Lung (tissue), 11 donors: ENCODE measurements at regions not wholly inside any gene's neighbourhood (a gene's known extent, or its start where the extent isn't known, plus 50 kb on each side); places are given as distances from the start of the nearest gene placed in this dataset.

Experiments used
- ATAC-seq: fragments of 200-7000 bp; cut with Tn5 transposase; one replicate; pipeline ENCODE4 v1.9.1; 2020; ENCODE audit warnings: moderate number of reproducible peaks; ENCODE audit not compliant: insufficient read depth, low FRiP score
- DNase-seq, 3 donors: peaks; one replicate each; pipeline ENCODE4 v3.0.0-alpha.2; 2013 to 2017
- H3K27ac ChIP-seq, 2 donors: one replicate each; pipeline ENCODE4 v1.5.1; 2013; ENCODE audit warnings: mild to moderate bottlenecking in 2 of 2, moderate library complexity in 2 of 2, control low read depth in 1 of 2, inconsistent platforms in 1 of 2, low read depth in 1 of 2, low read length in 1 of 2
- H3K27me3 ChIP-seq, 3 donors: one replicate each; pipeline ENCODE4 v1.5.1; 2013; ENCODE audit warnings: low read length in 2 of 3; ENCODE audit not compliant: control insufficient read depth in 3 of 3, insufficient read depth in 3 of 3
- H3K36me3 ChIP-seq, 4 donors: one replicate each; pipeline ENCODE4 v1.5.1; 2013; ENCODE audit warnings: low read length in 4 of 4, mild to moderate bottlenecking in 1 of 4, moderate library complexity in 1 of 4; ENCODE audit not compliant: control insufficient read depth in 4 of 4, insufficient read depth in 4 of 4
- H3K4me1 ChIP-seq, 5 donors: one replicate each; pipeline ENCODE4 v1.5.1; 2013; ENCODE audit warnings: low read length in 5 of 5, mild to moderate bottlenecking in 2 of 5, moderate library complexity in 1 of 5; ENCODE audit not compliant: control insufficient read depth in 5 of 5, insufficient read depth in 5 of 5
- H3K4me3 ChIP-seq: one replicate; pipeline ENCODE4 v1.5.1; 2013; ENCODE audit warnings: mild to moderate bottlenecking, control low read depth, moderate library complexity
- H3K9ac ChIP-seq, 2 donors: one replicate each; pipeline ENCODE4 v1.5.1; 2013; ENCODE audit warnings: low read length in 2 of 2, control low read depth in 1 of 2; ENCODE audit not compliant: insufficient read depth in 1 of 2
- H3K9me3 ChIP-seq, 4 donors: one replicate each; pipeline ENCODE4 v1.5.1; 2013; ENCODE audit warnings: low read length in 3 of 4, mild to moderate bottlenecking in 1 of 4, moderate library complexity in 1 of 4; ENCODE audit not compliant: control insufficient read depth in 4 of 4, insufficient read depth in 3 of 4
- WGBS, 2 donors: extraction: QIAGEN DNeasy Blood & Tissue Kit; methylation state at CpG; one replicate each; pipeline ENCODE4 v1.1.7; 2013; 5-methylcytosine and 5-hydroxymethylcytosine counted together
- TF ChIP-seq, protein P1 (sequence below): IDR thresholded peaks from 2 replicates; pipeline ENCODE4 v1.5.1; 2012; ENCODE audit warnings: mild to moderate bottlenecking; ENCODE audit errors: control extremely low read depth, extremely low read depth
- donor health status: control.
- donor health status: control.
- donor health status: Bipolar disorder and iron deficiency.
- donor health status: healthy.
- donor health status: DM: yes; HTN: yes; CAD: no.

DNA sequence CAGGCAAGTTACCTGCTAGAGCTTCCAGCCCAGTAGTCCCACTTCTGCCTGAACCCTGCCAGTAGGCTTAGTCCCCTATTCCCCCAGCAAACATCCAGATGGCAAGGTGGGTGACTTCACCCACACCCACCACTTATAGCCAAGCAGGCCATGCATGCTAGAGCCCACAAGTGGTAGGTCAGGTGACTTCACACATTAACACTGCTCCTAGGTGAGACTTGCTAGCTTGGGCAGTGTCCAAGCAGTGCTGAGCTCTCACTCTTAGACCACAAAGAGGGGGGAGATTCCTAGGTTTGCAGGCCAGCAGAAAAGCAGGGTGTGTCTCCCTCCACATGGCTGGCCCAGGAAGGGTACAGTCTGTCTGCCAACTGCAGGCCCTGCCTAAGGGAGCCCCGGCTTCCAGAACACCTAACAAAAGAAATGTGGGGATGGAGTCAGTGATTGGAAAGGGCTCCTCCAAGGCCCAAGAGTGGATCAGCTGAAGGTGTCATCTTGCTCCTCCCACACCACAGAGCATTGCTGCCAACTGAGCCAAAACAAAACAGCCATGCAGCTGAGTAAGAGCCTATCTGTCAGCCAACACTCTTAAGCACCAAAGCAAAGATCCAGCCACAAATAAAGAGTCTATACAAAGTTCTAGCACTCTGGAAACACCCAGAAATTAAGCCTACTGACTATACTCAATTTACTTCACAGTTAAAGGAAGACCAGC, 158.1 kb upstream of the USP38 start:
- DNase-seq, result peak in 1 of 3 donors; percentile 26
- Histone ChIP-seq H3K4me3 (no peak overlapping the region), H3K4me1 (no peaks in the 10 kb centered on the region), H3K36me3 (no peaks in the 10 kb centered on the region), H3K27ac (no peak overlapping the region), H3K27me3 (no peaks in the 10 kb centered on the region), H3K9me3 (peaks cover 0 to 7% (median 0%) of the 10 kb centered on the region in 4 donors), H3K9ac (no peak overlapping the region)
- ATAC-seq, result no peak
- WGBS, 2 donors, result 74 to 82% methylated on average over 1 of the region's 1 CpG
- TF ChIP-seq, protein P1, sequence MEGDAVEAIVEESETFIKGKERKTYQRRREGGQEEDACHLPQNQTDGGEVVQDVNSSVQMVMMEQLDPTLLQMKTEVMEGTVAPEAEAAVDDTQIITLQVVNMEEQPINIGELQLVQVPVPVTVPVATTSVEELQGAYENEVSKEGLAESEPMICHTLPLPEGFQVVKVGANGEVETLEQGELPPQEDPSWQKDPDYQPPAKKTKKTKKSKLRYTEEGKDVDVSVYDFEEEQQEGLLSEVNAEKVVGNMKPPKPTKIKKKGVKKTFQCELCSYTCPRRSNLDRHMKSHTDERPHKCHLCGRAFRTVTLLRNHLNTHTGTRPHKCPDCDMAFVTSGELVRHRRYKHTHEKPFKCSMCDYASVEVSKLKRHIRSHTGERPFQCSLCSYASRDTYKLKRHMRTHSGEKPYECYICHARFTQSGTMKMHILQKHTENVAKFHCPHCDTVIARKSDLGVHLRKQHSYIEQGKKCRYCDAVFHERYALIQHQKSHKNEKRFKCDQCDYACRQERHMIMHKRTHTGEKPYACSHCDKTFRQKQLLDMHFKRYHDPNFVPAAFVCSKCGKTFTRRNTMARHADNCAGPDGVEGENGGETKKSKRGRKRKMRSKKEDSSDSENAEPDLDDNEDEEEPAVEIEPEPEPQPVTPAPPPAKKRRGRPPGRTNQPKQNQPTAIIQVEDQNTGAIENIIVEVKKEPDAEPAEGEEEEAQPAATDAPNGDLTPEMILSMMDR, result no peak

DNA sequence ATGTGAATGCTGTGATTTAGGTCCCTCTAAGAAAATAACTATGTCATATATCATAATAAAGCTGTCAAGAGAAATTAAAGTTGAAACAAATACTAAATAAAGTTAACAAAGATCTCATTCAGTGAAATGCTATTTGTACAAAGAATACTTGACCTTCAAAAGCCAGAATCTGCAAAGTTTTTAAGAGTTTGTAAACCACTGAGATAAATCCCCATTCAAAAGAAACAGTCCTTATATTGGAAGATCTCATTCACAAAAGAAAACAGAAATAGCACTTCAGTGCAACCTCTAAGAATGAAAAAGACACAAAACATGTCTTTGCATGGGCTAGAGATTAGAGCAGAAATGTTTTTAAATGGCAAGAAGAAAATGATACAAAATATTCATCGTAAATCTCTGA, 149.1 kb upstream of the USP38 start:
- Histone ChIP-seq H3K27ac (no peak overlapping the region), H3K4me3 (no peak overlapping the region), H3K27me3 (no peaks in the 10 kb centered on the region), H3K36me3 (no peaks in the 10 kb centered on the region), H3K9ac (no peak overlapping the region), H3K4me1 (no peaks in the 10 kb centered on the region), H3K9me3 (no peaks in the 10 kb centered on the region)
- TF ChIP-seq, protein P1, result no peak
- 91 to 96% methylated on average over 1 of the region's 1 CpG for WGBS, 2 donors
- ATAC-seq (no peak), DNase-seq (no peak)

DNA sequence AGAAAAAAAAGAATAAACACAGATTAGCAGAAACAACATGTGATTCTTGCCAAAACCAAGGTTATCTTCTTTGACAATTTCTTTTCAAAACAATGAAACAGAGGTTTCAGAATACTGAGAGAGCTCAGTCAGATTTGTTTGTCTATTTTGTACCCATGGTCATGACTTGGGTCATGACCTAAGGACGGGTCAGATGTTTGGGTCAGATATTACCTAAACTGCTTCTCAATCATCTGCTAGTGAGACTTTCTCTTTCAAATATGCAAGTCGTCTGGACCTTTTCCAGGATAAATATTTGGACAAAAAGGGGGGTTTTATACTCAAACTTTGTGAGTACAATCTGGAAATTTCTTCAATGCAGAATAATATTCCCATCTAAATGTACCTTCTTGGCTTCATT, 148.3 kb upstream of the USP38 start:
- H3K27me3 ChIP-seq, result no peaks in the 10 kb centered on the region
- H3K9me3 ChIP-seq, result no peaks in the 10 kb centered on the region
- H3K9ac ChIP-seq, result no peak overlapping the region
- ATAC-seq, result no peak
- H3K36me3 ChIP-seq, result no peaks in the 10 kb centered on the region
- DNase-seq, result no peak
- TF ChIP-seq, protein P1, result no peak
- no peak overlapping the region for H3K27ac ChIP-seq
- H3K4me1 ChIP-seq, result no peaks in the 10 kb centered on the region
- no peak overlapping the region for H3K4me3 ChIP-seq
- 53 to 76% methylated on average over 2 of the region's 2 CpGs for WGBS, 2 donors

DNA sequence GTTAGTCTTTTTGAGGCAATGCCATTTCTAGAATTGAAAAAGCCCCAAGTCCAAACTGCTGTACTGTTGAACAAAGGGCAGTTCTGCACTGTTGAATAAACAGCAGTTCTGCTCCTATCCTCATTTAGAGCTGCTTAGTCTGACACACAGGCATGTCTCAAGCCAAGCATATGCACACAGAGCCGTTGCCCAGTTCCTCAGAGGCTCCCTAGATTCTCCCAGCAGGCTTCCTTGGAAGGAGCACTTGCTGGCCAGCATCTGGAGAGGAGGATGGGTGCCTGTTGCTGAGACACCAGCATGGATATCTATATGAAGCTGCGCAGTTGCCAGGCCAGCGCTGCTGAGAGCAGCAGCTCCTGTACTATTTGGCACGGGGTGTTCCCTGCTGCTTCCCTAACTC, 138.3 kb upstream of the USP38 start:
- peaks cover 0 to 2% (median 0%) of the 10 kb centered on the region in 4 donors for H3K9me3 ChIP-seq
- no peak overlapping the region for H3K27ac ChIP-seq
- no peak overlapping the region for H3K4me3 ChIP-seq
- H3K4me1 ChIP-seq, result no peaks in the 10 kb centered on the region
- H3K36me3 ChIP-seq, result no peaks in the 10 kb centered on the region
- no peak for DNase-seq
- ATAC-seq, result no peak
- TF ChIP-seq, protein P1, result no peak
- no peaks in the 10 kb centered on the region for H3K27me3 ChIP-seq
- WGBS, 2 donors, result 88 to 94% methylated on average over 4 of the region's 4 CpGs
- no peak overlapping the region for H3K9ac ChIP-seq
